ENCODE measurements at regions not wholly inside any gene's neighbourhood (a gene's known extent, or its start where the extent isn't known, plus 50 kb on each side); places are given as distances from the start of the nearest gene placed in this dataset.
"Not testable (repeated sequence)": the region's sequence is repeated elsewhere in the genome, so short reads cannot be mapped to it uniquely, and the experiment has no call there.

GRCh38 chr6:150514806-150515380 lies 84.8 kb upstream of the PLEKHG1 start:
- H3K4me3 Mint-ChIP-seq, result no peak overlapping the region

GRCh38 chr6:150516199-150516598 lies 83.5 kb upstream of the PLEKHG1 start:
- Mint-ChIP-seq H3K9me3 (no peaks in the 10 kb centered on the region), H3K27ac (no peak overlapping the region), H3K36me3 (ENCODE audit: low read depth) (no peaks in the 10 kb centered on the region), H3K27me3 (peaks cover 9% of the 10 kb centered on the region), H3K4me1 (no peaks in the 10 kb centered on the region), H3K4me3 (no peak overlapping the region)
- ATAC-seq, result no peak
- DNase-seq, result no peak

More at GRCh38 chr6:150514806-150515380, 84.8 kb upstream of the PLEKHG1 start:
- DNase-seq (no peak), ATAC-seq (no peak)
- no peaks in the 10 kb centered on the region for H3K9me3 Mint-ChIP-seq
- no peaks in the 10 kb centered on the region for H3K36me3 Mint-ChIP-seq (ENCODE audit: low read depth)
- no peak overlapping the region for H3K27ac Mint-ChIP-seq
- peaks cover 9% of the 10 kb centered on the region for H3K27me3 Mint-ChIP-seq
- no peaks in the 10 kb centered on the region for H3K4me1 Mint-ChIP-seq

- Mint-ChIP-seq H3K4me3 (no peak overlapping the region), H3K36me3 (ENCODE audit: low read depth) (no peaks in the 10 kb centered on the region), H3K27ac (no peak overlapping the region), H3K27me3 (peaks cover 9% of the 10 kb centered on the region), H3K4me1 (no peaks in the 10 kb centered on the region), H3K9me3 (no peaks in the 10 kb centered on the region)
- ATAC-seq (peak; percentile 46), DNase-seq (no peak)
Measured at GRCh38 chr6:150517175-150517574, 82.5 kb upstream of the PLEKHG1 start.

- H3K27ac Mint-ChIP-seq, result no peak overlapping the region
Measured at GRCh38 chr6:150521482-150521881, 78.2 kb upstream of the PLEKHG1 start.

GRCh38 chr6:150523216-150523615 lies 76.5 kb upstream of the PLEKHG1 start:
- H3K27ac Mint-ChIP-seq; H3K27me3 Mint-ChIP-seq; H3K4me3 Mint-ChIP-seq; H3K36me3 Mint-ChIP-seq (ENCODE audit: low read depth); DNase-seq; H3K4me1 Mint-ChIP-seq; ATAC-seq; H3K9me3 Mint-ChIP-seq: not testable (repeated sequence)

More at GRCh38 chr6:150521482-150521881, 78.2 kb upstream of the PLEKHG1 start:
- DNase-seq, result no peak
- no peaks in the 10 kb centered on the region for H3K9me3 Mint-ChIP-seq
- H3K4me1 Mint-ChIP-seq, result no peaks in the 10 kb centered on the region
- ATAC-seq, result no peak
- no peaks in the 10 kb centered on the region for H3K36me3 Mint-ChIP-seq (ENCODE audit: low read depth)
- no peak overlapping the region for H3K4me3 Mint-ChIP-seq
- H3K27me3 Mint-ChIP-seq, result no peaks in the 10 kb centered on the region

- ATAC-seq (no peak), DNase-seq (no peak)
- H3K4me1 Mint-ChIP-seq, result peaks cover 4% of the 10 kb centered on the region
- no peak overlapping the region for H3K27ac Mint-ChIP-seq
- no peak overlapping the region for H3K4me3 Mint-ChIP-seq
- H3K27me3 Mint-ChIP-seq, result peaks cover 1% of the 10 kb centered on the region
- H3K36me3 Mint-ChIP-seq (ENCODE audit: low read depth), result no peaks in the 10 kb centered on the region
- H3K9me3 Mint-ChIP-seq, result no peaks in the 10 kb centered on the region
Measured at GRCh38 chr6:150525300-150525699, 74.4 kb upstream of the PLEKHG1 start.

- H3K36me3 Mint-ChIP-seq (ENCODE audit: low read depth), result no peaks in the 10 kb centered on the region
- peaks cover 1% of the 10 kb centered on the region for H3K27me3 Mint-ChIP-seq
- H3K4me1 Mint-ChIP-seq, result peaks cover 4% of the 10 kb centered on the region
- ATAC-seq (no peak), DNase-seq (no peak)
- no peaks in the 10 kb centered on the region for H3K9me3 Mint-ChIP-seq
- no peak overlapping the region for H3K27ac Mint-ChIP-seq
- no peak overlapping the region for H3K4me3 Mint-ChIP-seq
Measured at GRCh38 chr6:150527100-150527499, 72.6 kb upstream of the PLEKHG1 start.

- Mint-ChIP-seq H3K27ac (peak overlapping the region; percentile 15), H3K36me3 (ENCODE audit: low read depth) (no peaks in the 10 kb centered on the region), H3K4me3 (no peak overlapping the region), H3K4me1 (peaks cover 4% of the 10 kb centered on the region), H3K9me3 (no peaks in the 10 kb centered on the region), H3K27me3 (peaks cover 3% of the 10 kb centered on the region)
- DNase-seq (no peak), ATAC-seq (no peak)
Measured at GRCh38 chr6:150528648-150529285, 70.9 kb upstream of the PLEKHG1 start.

GRCh38 chr6:150529646-150530045 lies 70.0 kb upstream of the PLEKHG1 start:
- Mint-ChIP-seq H3K4me3 (no peak overlapping the region), H3K4me1 (peaks cover 4% of the 10 kb centered on the region), H3K36me3 (ENCODE audit: low read depth) (no peaks in the 10 kb centered on the region), H3K27ac (no peak overlapping the region), H3K27me3 (peaks cover 4% of the 10 kb centered on the region), H3K9me3 (no peaks in the 10 kb centered on the region)
- no peak for DNase-seq
- ATAC-seq, result no peak

GRCh38 chr6:150531957-150532356 lies 67.7 kb upstream of the PLEKHG1 start:
- Mint-ChIP-seq H3K27me3 (peaks cover 3% of the 10 kb centered on the region), H3K9me3 (no peaks in the 10 kb centered on the region), H3K36me3 (ENCODE audit: low read depth) (no peaks in the 10 kb centered on the region), H3K27ac (no peak overlapping the region), H3K4me3 (no peak overlapping the region), H3K4me1 (peaks cover 4% of the 10 kb centered on the region)
- DNase-seq (no peak), ATAC-seq (no peak)

- Mint-ChIP-seq H3K4me3 (no peak overlapping the region), H3K4me1 (peaks cover 2% of the 10 kb centered on the region)
- ATAC-seq, result no peak
Measured at GRCh38 chr6:150534553-150534952, 65.1 kb upstream of the PLEKHG1 start.

GRCh38 chr6:150535151-150535804 lies 64.4 kb upstream of the PLEKHG1 start:
- ATAC-seq, result no peak
- H3K9me3 Mint-ChIP-seq, result no peaks in the 10 kb centered on the region
- no peaks in the 10 kb centered on the region for H3K36me3 Mint-ChIP-seq (ENCODE audit: low read depth)
- peaks cover 12% of the 10 kb centered on the region for H3K27me3 Mint-ChIP-seq
- DNase-seq, result no peak
- no peak overlapping the region for H3K27ac Mint-ChIP-seq
- peaks cover 4% of the 10 kb centered on the region for H3K4me1 Mint-ChIP-seq
- H3K4me3 Mint-ChIP-seq, result no peak overlapping the region

More at GRCh38 chr6:150534553-150534952, 65.1 kb upstream of the PLEKHG1 start:
- Mint-ChIP-seq H3K27ac (no peak overlapping the region), H3K9me3 (no peaks in the 10 kb centered on the region), H3K36me3 (ENCODE audit: low read depth) (no peaks in the 10 kb centered on the region), H3K27me3 (peaks cover 10% of the 10 kb centered on the region)
- no peak for DNase-seq

GRCh38 chr6:150535818-150536220 lies 63.9 kb upstream of the PLEKHG1 start:
- ATAC-seq (no peak), DNase-seq (no peak)
- H3K4me3 Mint-ChIP-seq, result no peak overlapping the region
- peaks cover 13% of the 10 kb centered on the region for H3K27me3 Mint-ChIP-seq
- H3K4me1 Mint-ChIP-seq, result peaks cover 4% of the 10 kb centered on the region
- H3K36me3 Mint-ChIP-seq (ENCODE audit: low read depth), result no peaks in the 10 kb centered on the region
- H3K9me3 Mint-ChIP-seq, result no peaks in the 10 kb centered on the region
- no peak overlapping the region for H3K27ac Mint-ChIP-seq

- H3K27me3 Mint-ChIP-seq, result peaks cover 13% of the 10 kb centered on the region
- no peaks in the 10 kb centered on the region for H3K36me3 Mint-ChIP-seq (ENCODE audit: low read depth)
- H3K4me3 Mint-ChIP-seq, result no peak overlapping the region
- ATAC-seq (no peak), DNase-seq (no peak)
- peaks cover 4% of the 10 kb centered on the region for H3K4me1 Mint-ChIP-seq
- no peak overlapping the region for H3K27ac Mint-ChIP-seq
- no peaks in the 10 kb centered on the region for H3K9me3 Mint-ChIP-seq
Measured at GRCh38 chr6:150536835-150537234, 62.9 kb upstream of the PLEKHG1 start.

- Mint-ChIP-seq H3K4me3 (no peak overlapping the region), H3K4me1 (peaks cover 4% of the 10 kb centered on the region), H3K9me3 (no peaks in the 10 kb centered on the region), H3K27me3 (peaks cover 13% of the 10 kb centered on the region), H3K36me3 (ENCODE audit: low read depth) (no peaks in the 10 kb centered on the region), H3K27ac (no peak overlapping the region)
- DNase-seq, result no peak
- no peak for ATAC-seq
Measured at GRCh38 chr6:150537491-150537890, 62.2 kb upstream of the PLEKHG1 start.
